ENCODE measurements at regions not wholly inside any gene's neighbourhood (a gene's known extent, or its start where the extent isn't known, plus 50 kb on each side); places are given as distances from the start of the nearest gene placed in this dataset.
A peak's percentile ranks its signal among the peaks of the same experiment; 100 is the strongest.

GRCh38 chr14:25945746-25946145 is 652.1 kb downstream of the NOVA1 start:
- Histone ChIP-seq H4K8ac (ENCODE audit: low read depth, low read length) (no peak overlapping the region), H4K5ac (ENCODE audit: low read length) (no peak overlapping the region), H3K4me2 (ENCODE audit: low read length) (no peak overlapping the region), H3K79me2 (ENCODE audit: control insufficient read depth, insufficient read depth, low read length) (no peaks in the 10 kb centered on the region), H3K4me3 (ENCODE audit: low read length) (no peak overlapping the region), H2BK5ac (ENCODE audit: low read length) (no peak overlapping the region), H3K9ac (ENCODE audit: low read length) (no peak overlapping the region), H3K18ac (ENCODE audit: low read length) (no peak overlapping the region), H3K4me1 (ENCODE audit: control insufficient read depth, low read depth, low read length) (no peaks in the 10 kb centered on the region), H2AK5ac (ENCODE audit: low read length) (no peak overlapping the region), H3K23ac (ENCODE audit: low read length) (no peak overlapping the region), H3K27ac (ENCODE audit: low read depth, low read length) (no peak overlapping the region), H3K27me3 (ENCODE audit: insufficient read depth, low read length, poor library complexity) (no peaks in the 10 kb centered on the region), H3K36me3 (ENCODE audit: control insufficient read depth, insufficient read depth, low read length) (no peaks in the 10 kb centered on the region), H2BK120ac (ENCODE audit: low read depth, low read length) (no peak overlapping the region), H2BK15ac (replicated peaks; ENCODE audit: low read depth) (no peak overlapping the region), H3K4ac (ENCODE audit: low read depth, low read length) (no peak overlapping the region), H3K56ac (ENCODE audit: low read length) (no peak overlapping the region), H3K79me1 (ENCODE audit: low read length) (no peaks in the 10 kb centered on the region)
- WGBS (ENCODE audit: extremely low coverage, insufficient coverage, low lambda C conversion rate), result no CpG with 5 or more reads among the region's 1 CpG
- DNase-seq, result no peak

- no peak overlapping the region for H3K4me3 ChIP-seq (ENCODE audit: low read length)
- H2BK5ac ChIP-seq (ENCODE audit: low read length), result no peak overlapping the region
- H3K4me2 ChIP-seq (ENCODE audit: low read length), result no peak overlapping the region
- H3K56ac ChIP-seq (ENCODE audit: low read length), result no peak overlapping the region
- no peaks in the 10 kb centered on the region for H3K79me1 ChIP-seq (ENCODE audit: low read length)
- H4K8ac ChIP-seq (ENCODE audit: low read depth, low read length), result no peak overlapping the region
- H2AK5ac ChIP-seq (ENCODE audit: low read length), result no peak overlapping the region
- H2BK120ac ChIP-seq (ENCODE audit: low read depth, low read length), result no peak overlapping the region
- H3K36me3 ChIP-seq (ENCODE audit: control insufficient read depth, insufficient read depth, low read length), result no peaks in the 10 kb centered on the region
- no CpG with 5 or more reads among the region's 4 CpGs for WGBS (ENCODE audit: extremely low coverage, insufficient coverage, low lambda C conversion rate)
- H3K27ac ChIP-seq (ENCODE audit: low read depth, low read length), result no peak overlapping the region
- H3K79me2 ChIP-seq (ENCODE audit: control insufficient read depth, insufficient read depth, low read length), result no peaks in the 10 kb centered on the region
- H3K4me1 ChIP-seq (ENCODE audit: control insufficient read depth, low read depth, low read length), result no peaks in the 10 kb centered on the region
- H3K27me3 ChIP-seq (ENCODE audit: insufficient read depth, low read length, poor library complexity), result no peaks in the 10 kb centered on the region
- H2BK15ac ChIP-seq (replicated peaks; ENCODE audit: low read depth), result no peak overlapping the region
- H3K4ac ChIP-seq (ENCODE audit: low read depth, low read length), result no peak overlapping the region
- no peak for DNase-seq
- no peak overlapping the region for H3K9ac ChIP-seq (ENCODE audit: low read length)
- H3K23ac ChIP-seq (ENCODE audit: low read length), result no peak overlapping the region
- H4K5ac ChIP-seq (ENCODE audit: low read length), result no peak overlapping the region
- H3K18ac ChIP-seq (ENCODE audit: low read length), result no peak overlapping the region
Observed at GRCh38 chr14:25944020-25944419, 653.8 kb downstream of the NOVA1 start.

GRCh38 chr14:25943329-25943728 is 654.5 kb downstream of the NOVA1 start:
- H4K5ac ChIP-seq (ENCODE audit: low read length), result no peak overlapping the region
- no peaks in the 10 kb centered on the region for H3K27me3 ChIP-seq (ENCODE audit: insufficient read depth, low read length, poor library complexity)
- no peak overlapping the region for H4K8ac ChIP-seq (ENCODE audit: low read depth, low read length)
- no peak overlapping the region for H3K4ac ChIP-seq (ENCODE audit: low read depth, low read length)
- H3K4me2 ChIP-seq (ENCODE audit: low read length), result no peak overlapping the region
- no peaks in the 10 kb centered on the region for H3K4me1 ChIP-seq (ENCODE audit: control insufficient read depth, low read depth, low read length)
- no peak overlapping the region for H3K23ac ChIP-seq (ENCODE audit: low read length)
- peak; percentile 7 for DNase-seq
- H3K56ac ChIP-seq (ENCODE audit: low read length), result no peak overlapping the region
- H3K36me3 ChIP-seq (ENCODE audit: control insufficient read depth, insufficient read depth, low read length), result no peaks in the 10 kb centered on the region
- H2BK15ac ChIP-seq (replicated peaks; ENCODE audit: low read depth), result no peak overlapping the region
- no peaks in the 10 kb centered on the region for H3K79me2 ChIP-seq (ENCODE audit: control insufficient read depth, insufficient read depth, low read length)
- no peaks in the 10 kb centered on the region for H3K79me1 ChIP-seq (ENCODE audit: low read length)
- H3K18ac ChIP-seq (ENCODE audit: low read length), result no peak overlapping the region
- H2AK5ac ChIP-seq (ENCODE audit: low read length), result no peak overlapping the region
- H3K27ac ChIP-seq (ENCODE audit: low read depth, low read length), result no peak overlapping the region
- no peak overlapping the region for H3K4me3 ChIP-seq (ENCODE audit: low read length)
- no peak overlapping the region for H2BK5ac ChIP-seq (ENCODE audit: low read length)
- WGBS (ENCODE audit: extremely low coverage, insufficient coverage, low lambda C conversion rate), result no CpG with 5 or more reads among the region's 1 CpG
- no peak overlapping the region for H3K9ac ChIP-seq (ENCODE audit: low read length)
- no peak overlapping the region for H2BK120ac ChIP-seq (ENCODE audit: low read depth, low read length)

GRCh38 chr14:25942090-25942489 is 655.7 kb downstream of the NOVA1 start:
- H2BK5ac ChIP-seq (ENCODE audit: low read length), result no peak overlapping the region
- no peak overlapping the region for H3K56ac ChIP-seq (ENCODE audit: low read length)
- H3K79me2 ChIP-seq (ENCODE audit: control insufficient read depth, insufficient read depth, low read length), result no peaks in the 10 kb centered on the region
- no peak overlapping the region for H3K23ac ChIP-seq (ENCODE audit: low read length)
- no peaks in the 10 kb centered on the region for H3K36me3 ChIP-seq (ENCODE audit: control insufficient read depth, insufficient read depth, low read length)
- H3K4me1 ChIP-seq (ENCODE audit: control insufficient read depth, low read depth, low read length), result no peaks in the 10 kb centered on the region
- no peak overlapping the region for H2BK120ac ChIP-seq (ENCODE audit: low read depth, low read length)
- DNase-seq, result no peak
- no peak overlapping the region for H3K4me3 ChIP-seq (ENCODE audit: low read length)
- no peak overlapping the region for H3K27ac ChIP-seq (ENCODE audit: low read depth, low read length)
- no peak overlapping the region for H2BK15ac ChIP-seq (replicated peaks; ENCODE audit: low read depth)
- no peak overlapping the region for H2AK5ac ChIP-seq (ENCODE audit: low read length)
- no peaks in the 10 kb centered on the region for H3K79me1 ChIP-seq (ENCODE audit: low read length)
- no peak overlapping the region for H3K4me2 ChIP-seq (ENCODE audit: low read length)
- no peak overlapping the region for H3K4ac ChIP-seq (ENCODE audit: low read depth, low read length)
- WGBS (ENCODE audit: extremely low coverage, insufficient coverage, low lambda C conversion rate), result no CpG with 5 or more reads among the region's 3 CpGs
- H3K27me3 ChIP-seq (ENCODE audit: insufficient read depth, low read length, poor library complexity), result no peaks in the 10 kb centered on the region
- H3K9ac ChIP-seq (ENCODE audit: low read length), result no peak overlapping the region
- no peak overlapping the region for H3K18ac ChIP-seq (ENCODE audit: low read length)
- no peak overlapping the region for H4K5ac ChIP-seq (ENCODE audit: low read length)
- no peak overlapping the region for H4K8ac ChIP-seq (ENCODE audit: low read depth, low read length)

GRCh38 chr14:25933731-25934130 is 664.1 kb downstream of the NOVA1 start:
- Histone ChIP-seq H3K4ac (ENCODE audit: low read depth, low read length) (no peak overlapping the region), H2BK15ac (replicated peaks; ENCODE audit: low read depth) (no peak overlapping the region), H3K4me1 (ENCODE audit: control insufficient read depth, low read depth, low read length) (no peaks in the 10 kb centered on the region), H3K36me3 (ENCODE audit: control insufficient read depth, insufficient read depth, low read length) (no peaks in the 10 kb centered on the region), H3K9ac (ENCODE audit: low read length) (no peak overlapping the region), H3K23ac (ENCODE audit: low read length) (no peak overlapping the region), H3K4me2 (ENCODE audit: low read length) (no peak overlapping the region), H3K56ac (ENCODE audit: low read length) (no peak overlapping the region), H3K27ac (ENCODE audit: low read depth, low read length) (no peak overlapping the region), H2BK5ac (ENCODE audit: low read length) (no peak overlapping the region), H3K79me1 (ENCODE audit: low read length) (no peaks in the 10 kb centered on the region), H3K79me2 (ENCODE audit: control insufficient read depth, insufficient read depth, low read length) (no peaks in the 10 kb centered on the region), H2AK5ac (ENCODE audit: low read length) (no peak overlapping the region), H3K18ac (ENCODE audit: low read length) (no peak overlapping the region), H2BK120ac (ENCODE audit: low read depth, low read length) (no peak overlapping the region), H3K4me3 (ENCODE audit: low read length) (no peak overlapping the region), H4K8ac (ENCODE audit: low read depth, low read length) (no peak overlapping the region), H4K5ac (ENCODE audit: low read length) (no peak overlapping the region), H3K27me3 (ENCODE audit: insufficient read depth, low read length, poor library complexity) (no peaks in the 10 kb centered on the region)
- WGBS (ENCODE audit: extremely low coverage, insufficient coverage, low lambda C conversion rate), result no CpG with 5 or more reads among the region's 3 CpGs
- DNase-seq, result no peak

- no CpG with 5 or more reads among the region's 7 CpGs for WGBS (ENCODE audit: extremely low coverage, insufficient coverage, low lambda C conversion rate)
- Histone ChIP-seq H3K4ac (ENCODE audit: low read depth, low read length) (no peak overlapping the region), H3K9ac (ENCODE audit: low read length) (no peak overlapping the region), H3K4me3 (ENCODE audit: low read length) (no peak overlapping the region), H3K36me3 (ENCODE audit: control insufficient read depth, insufficient read depth, low read length) (no peaks in the 10 kb centered on the region), H3K27ac (ENCODE audit: low read depth, low read length) (no peak overlapping the region), H4K8ac (ENCODE audit: low read depth, low read length) (no peak overlapping the region), H2BK5ac (ENCODE audit: low read length) (no peak overlapping the region), H3K4me2 (ENCODE audit: low read length) (no peak overlapping the region), H3K4me1 (ENCODE audit: control insufficient read depth, low read depth, low read length) (no peaks in the 10 kb centered on the region), H3K56ac (ENCODE audit: low read length) (no peak overlapping the region), H3K18ac (ENCODE audit: low read length) (no peak overlapping the region), H3K79me2 (ENCODE audit: control insufficient read depth, insufficient read depth, low read length) (no peaks in the 10 kb centered on the region), H2AK5ac (ENCODE audit: low read length) (no peak overlapping the region), H3K27me3 (ENCODE audit: insufficient read depth, low read length, poor library complexity) (no peaks in the 10 kb centered on the region), H2BK15ac (replicated peaks; ENCODE audit: low read depth) (no peak overlapping the region), H3K23ac (ENCODE audit: low read length) (no peak overlapping the region), H3K79me1 (ENCODE audit: low read length) (no peaks in the 10 kb centered on the region), H2BK120ac (ENCODE audit: low read depth, low read length) (no peak overlapping the region), H4K5ac (ENCODE audit: low read length) (no peak overlapping the region)
- no peak for DNase-seq
Observed at GRCh38 chr14:25929881-25930615, 667.8 kb downstream of the NOVA1 start.

Measured in mesendoderm (in vitro differentiated cells).